ENCODE measurements at regions not wholly inside any gene's neighbourhood (a gene's known extent, or its start where the extent isn't known, plus 50 kb on each side); places are given as distances from the start of the nearest gene placed in this dataset.

DNA sequence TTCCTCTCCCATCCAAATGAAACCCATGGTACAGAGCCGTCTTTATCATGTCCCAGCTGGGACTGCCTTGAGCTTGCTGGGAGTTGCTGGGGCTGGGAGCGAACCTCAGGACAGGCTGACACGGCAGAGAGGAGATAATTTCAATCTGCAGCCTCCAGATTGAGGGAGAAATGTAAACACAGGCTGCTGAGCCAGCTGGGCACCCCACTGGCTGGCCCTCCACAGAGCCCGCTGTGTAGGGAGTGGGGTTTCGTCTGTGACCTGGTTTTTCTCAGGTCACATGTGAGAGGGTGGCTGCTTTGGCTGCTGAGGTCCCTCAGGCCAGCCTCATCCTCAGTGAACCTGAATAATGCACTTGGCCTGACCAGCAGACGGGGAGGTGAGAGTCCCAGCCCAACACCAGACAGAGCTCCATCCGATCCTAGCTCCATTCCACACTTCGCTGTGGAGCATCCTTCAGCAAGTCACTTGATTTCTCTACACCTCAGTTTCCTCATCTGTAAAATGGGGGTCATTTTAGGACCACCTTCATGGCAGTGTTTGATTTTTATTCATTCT, 121.6 kb upstream of the MRPS22 start:
- Histone ChIP-seq H3K27ac (ENCODE audit: low read depth, low read length, poor library complexity, severe bottlenecking) (no peak overlapping the region), H3K4me3 (ENCODE audit: low read depth, low read length, poor library complexity, severe bottlenecking) (no peak overlapping the region), H3K4me1 (ENCODE audit: insufficient read depth, low read length, poor library complexity, severe bottlenecking) (no peaks in the 10 kb centered on the region), H3K9me3 (ENCODE audit: low read depth, low read length, poor library complexity, severe bottlenecking) (no peaks in the 10 kb centered on the region), H3K36me3 (ENCODE audit: insufficient read depth, low read length, poor library complexity, severe bottlenecking) (no peaks in the 10 kb centered on the region), H3K27me3 (replicated peaks; ENCODE audit: insufficient read depth, low read depth, low read length, poor library complexity) (peaks cover 43% of the 10 kb centered on the region)
- TF ChIP-seq EZH2 (IDR thresholded peaks at IDR 0.05; ENCODE audit: borderline replicate concordance, low read depth, low read length, poor library complexity, severe bottlenecking): no peak
- TF ChIP-seq, protein P1, sequence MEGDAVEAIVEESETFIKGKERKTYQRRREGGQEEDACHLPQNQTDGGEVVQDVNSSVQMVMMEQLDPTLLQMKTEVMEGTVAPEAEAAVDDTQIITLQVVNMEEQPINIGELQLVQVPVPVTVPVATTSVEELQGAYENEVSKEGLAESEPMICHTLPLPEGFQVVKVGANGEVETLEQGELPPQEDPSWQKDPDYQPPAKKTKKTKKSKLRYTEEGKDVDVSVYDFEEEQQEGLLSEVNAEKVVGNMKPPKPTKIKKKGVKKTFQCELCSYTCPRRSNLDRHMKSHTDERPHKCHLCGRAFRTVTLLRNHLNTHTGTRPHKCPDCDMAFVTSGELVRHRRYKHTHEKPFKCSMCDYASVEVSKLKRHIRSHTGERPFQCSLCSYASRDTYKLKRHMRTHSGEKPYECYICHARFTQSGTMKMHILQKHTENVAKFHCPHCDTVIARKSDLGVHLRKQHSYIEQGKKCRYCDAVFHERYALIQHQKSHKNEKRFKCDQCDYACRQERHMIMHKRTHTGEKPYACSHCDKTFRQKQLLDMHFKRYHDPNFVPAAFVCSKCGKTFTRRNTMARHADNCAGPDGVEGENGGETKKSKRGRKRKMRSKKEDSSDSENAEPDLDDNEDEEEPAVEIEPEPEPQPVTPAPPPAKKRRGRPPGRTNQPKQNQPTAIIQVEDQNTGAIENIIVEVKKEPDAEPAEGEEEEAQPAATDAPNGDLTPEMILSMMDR (conservative IDR thresholded peaks at IDR 0.05; ENCODE audit: low read depth, low read length): no peak
- ChIA-PET CTCF (no interaction called here), POLR2A (ENCODE audit: low non-redundant PET) (no interaction called here)
- no TSS peak for BruUV-seq (replicated peaks)
- intact Hi-C loops (cut with micrococcal nuclease; ENCODE audit: unreplicated experiment): no loop called here
- no peak for DNase-seq (ENCODE audit: low spot score)

DNA sequence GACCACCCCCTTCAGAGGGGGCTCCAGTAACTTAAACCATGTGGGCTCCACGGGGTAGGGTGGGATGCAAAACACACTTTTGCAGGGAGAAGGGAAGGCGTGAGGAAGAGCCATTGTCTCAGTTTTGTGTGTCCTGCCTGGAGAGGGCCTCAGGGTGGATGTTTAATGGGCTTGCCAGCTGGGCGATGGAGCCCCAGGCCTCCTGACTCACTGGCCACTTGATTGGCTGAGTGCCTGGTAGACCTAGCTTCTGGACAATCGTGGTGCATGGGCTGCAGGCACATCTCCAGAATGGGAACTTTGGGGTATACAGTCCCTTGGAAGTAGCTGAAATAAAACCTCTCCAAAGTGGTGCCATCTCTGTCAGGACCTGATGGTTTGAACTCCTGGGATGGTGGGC, 118.3 kb upstream of the MRPS22 start:
- CTCF ChIA-PET: no interaction called here
- intact Hi-C loops (cut with micrococcal nuclease; ENCODE audit: unreplicated experiment): no loop called here
- Histone ChIP-seq H3K9me3 (ENCODE audit: low read depth, low read length, poor library complexity, severe bottlenecking) (no peaks in the 10 kb centered on the region), H3K27ac (ENCODE audit: low read depth, low read length, poor library complexity, severe bottlenecking) (no peak overlapping the region), H3K36me3 (ENCODE audit: insufficient read depth, low read length, poor library complexity, severe bottlenecking) (no peaks in the 10 kb centered on the region), H3K27me3 (replicated peaks; ENCODE audit: insufficient read depth, low read depth, low read length, poor library complexity) (peaks cover 22% of the 10 kb centered on the region), H3K4me3 (ENCODE audit: low read depth, low read length, poor library complexity, severe bottlenecking) (no peak overlapping the region), H3K4me1 (ENCODE audit: insufficient read depth, low read length, poor library complexity, severe bottlenecking) (no peaks in the 10 kb centered on the region)
- DNase-seq (ENCODE audit: low spot score): no peak
- TF ChIP-seq, protein P1 (conservative IDR thresholded peaks at IDR 0.05; ENCODE audit: low read depth, low read length): no peak
- TF ChIP-seq EZH2 (IDR thresholded peaks at IDR 0.05; ENCODE audit: borderline replicate concordance, low read depth, low read length, poor library complexity, severe bottlenecking): no peak
- POLR2A ChIA-PET (ENCODE audit: low non-redundant PET): no interaction called here
- BruUV-seq (replicated peaks): no TSS peak

DNA sequence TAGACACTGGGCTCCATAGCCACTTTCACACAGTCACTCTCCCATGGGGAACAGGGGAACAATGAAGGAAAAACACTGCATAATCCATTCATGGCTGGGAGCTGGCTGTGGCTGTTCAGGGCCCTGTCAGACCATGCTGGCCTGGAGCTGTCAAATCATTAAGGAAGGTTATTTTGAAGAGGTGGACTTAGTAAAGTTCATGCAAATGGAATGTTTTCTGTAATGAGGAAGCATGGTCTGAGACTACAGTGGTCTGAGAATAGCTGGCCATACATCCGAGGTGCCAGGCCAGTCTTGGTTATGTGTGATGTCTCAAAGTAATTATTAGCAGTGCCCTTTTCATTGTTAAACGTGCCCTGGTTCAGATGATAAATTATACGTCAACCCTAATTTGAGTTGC, 117.1 kb upstream of the MRPS22 start:
- TF ChIP-seq, protein P1 (conservative IDR thresholded peaks at IDR 0.05; ENCODE audit: low read depth, low read length): no peak
- TF ChIP-seq EZH2 (IDR thresholded peaks at IDR 0.05; ENCODE audit: borderline replicate concordance, low read depth, low read length, poor library complexity, severe bottlenecking): no peak
- no peak for DNase-seq (ENCODE audit: low spot score)
- intact Hi-C loops (cut with micrococcal nuclease; ENCODE audit: unreplicated experiment): no loop called here
- Histone ChIP-seq H3K27ac (ENCODE audit: low read depth, low read length, poor library complexity, severe bottlenecking) (no peak overlapping the region), H3K36me3 (ENCODE audit: insufficient read depth, low read length, poor library complexity, severe bottlenecking) (no peaks in the 10 kb centered on the region), H3K27me3 (replicated peaks; ENCODE audit: insufficient read depth, low read depth, low read length, poor library complexity) (peaks cover 12% of the 10 kb centered on the region), H3K9me3 (ENCODE audit: low read depth, low read length, poor library complexity, severe bottlenecking) (no peaks in the 10 kb centered on the region), H3K4me3 (ENCODE audit: low read depth, low read length, poor library complexity, severe bottlenecking) (no peak overlapping the region), H3K4me1 (ENCODE audit: insufficient read depth, low read length, poor library complexity, severe bottlenecking) (no peaks in the 10 kb centered on the region)
- ChIA-PET CTCF (no interaction called here), POLR2A (ENCODE audit: low non-redundant PET) (no interaction called here)
- BruUV-seq (replicated peaks): no TSS peak

Measured in A673 (cell line).